ENCODE measurements at regions not wholly inside any gene's neighbourhood (a gene's known extent, or its start where the extent isn't known, plus 50 kb on each side); places are given as distances from the start of the nearest gene placed in this dataset.

- peak overlapping the region; percentile 98 for H3K27ac Mint-ChIP-seq (ENCODE audit: unreplicated experiment)
- H3K27me3 Mint-ChIP-seq (ENCODE audit: unreplicated experiment): peaks cover 9% of the 10 kb centered on the region
Measured at GRCh38 chr18:25727281-25727985, 363.0 kb downstream of the SS18 start.

GRCh38 chr18:25726298-25726697, 364.1 kb downstream of the SS18 start:
- H3K27ac Mint-ChIP-seq (ENCODE audit: unreplicated experiment): peak overlapping the region; percentile 98

More at GRCh38 chr18:25727281-25727985, 363.0 kb downstream of the SS18 start:
- H3K4me1 Mint-ChIP-seq (ENCODE audit: low read depth, unreplicated experiment): peaks cover 43% of the 10 kb centered on the region
- H3K9me3 Mint-ChIP-seq (ENCODE audit: unreplicated experiment): peaks cover 16% of the 10 kb centered on the region
- no peak for DNase-seq
- H3K4me3 Mint-ChIP-seq (ENCODE audit: unreplicated experiment): peak overlapping the region; percentile 82
- H3K36me3 Mint-ChIP-seq (ENCODE audit: unreplicated experiment): peaks cover 27% of the 10 kb centered on the region
- no peak for TF ChIP-seq CTCF (IDR thresholded peaks at IDR 0.05; ENCODE audit: partially characterized antibody, unreplicated experiment)

GRCh38 chr18:25725501-25725900, 364.9 kb downstream of the SS18 start:
- peaks cover 16% of the 10 kb centered on the region for H3K9me3 Mint-ChIP-seq (ENCODE audit: unreplicated experiment)
- no peak for TF ChIP-seq CTCF (IDR thresholded peaks at IDR 0.05; ENCODE audit: partially characterized antibody, unreplicated experiment)
- peak overlapping the region; percentile 98 for H3K27ac Mint-ChIP-seq (ENCODE audit: unreplicated experiment)
- peaks cover 7% of the 10 kb centered on the region for H3K27me3 Mint-ChIP-seq (ENCODE audit: unreplicated experiment)
- peaks cover 41% of the 10 kb centered on the region for H3K4me1 Mint-ChIP-seq (ENCODE audit: low read depth, unreplicated experiment)
- no peak for DNase-seq
- H3K36me3 Mint-ChIP-seq (ENCODE audit: unreplicated experiment): peaks cover 18% of the 10 kb centered on the region
- H3K4me3 Mint-ChIP-seq (ENCODE audit: unreplicated experiment): peak overlapping the region; percentile 82

More at GRCh38 chr18:25726298-25726697, 364.1 kb downstream of the SS18 start:
- Mint-ChIP-seq H3K27me3 (ENCODE audit: unreplicated experiment) (peaks cover 9% of the 10 kb centered on the region), H3K4me3 (ENCODE audit: unreplicated experiment) (peak overlapping the region; percentile 82), H3K9me3 (ENCODE audit: unreplicated experiment) (peaks cover 16% of the 10 kb centered on the region), H3K4me1 (ENCODE audit: low read depth, unreplicated experiment) (peaks cover 41% of the 10 kb centered on the region), H3K36me3 (ENCODE audit: unreplicated experiment) (peaks cover 26% of the 10 kb centered on the region)
- peak; percentile 91 for DNase-seq
- no peak for TF ChIP-seq CTCF (IDR thresholded peaks at IDR 0.05; ENCODE audit: partially characterized antibody, unreplicated experiment)

GRCh38 chr18:25724997-25725396, 365.4 kb downstream of the SS18 start:
- peaks cover 7% of the 10 kb centered on the region for H3K27me3 Mint-ChIP-seq (ENCODE audit: unreplicated experiment)
- no peak for TF ChIP-seq CTCF (IDR thresholded peaks at IDR 0.05; ENCODE audit: partially characterized antibody, unreplicated experiment)
- no peak for DNase-seq
- peaks cover 41% of the 10 kb centered on the region for H3K4me1 Mint-ChIP-seq (ENCODE audit: low read depth, unreplicated experiment)
- H3K4me3 Mint-ChIP-seq (ENCODE audit: unreplicated experiment): no peak overlapping the region
- peak overlapping the region; percentile 98 for H3K27ac Mint-ChIP-seq (ENCODE audit: unreplicated experiment)
- peaks cover 15% of the 10 kb centered on the region for H3K36me3 Mint-ChIP-seq (ENCODE audit: unreplicated experiment)
- H3K9me3 Mint-ChIP-seq (ENCODE audit: unreplicated experiment): peaks cover 16% of the 10 kb centered on the region

DNA sequence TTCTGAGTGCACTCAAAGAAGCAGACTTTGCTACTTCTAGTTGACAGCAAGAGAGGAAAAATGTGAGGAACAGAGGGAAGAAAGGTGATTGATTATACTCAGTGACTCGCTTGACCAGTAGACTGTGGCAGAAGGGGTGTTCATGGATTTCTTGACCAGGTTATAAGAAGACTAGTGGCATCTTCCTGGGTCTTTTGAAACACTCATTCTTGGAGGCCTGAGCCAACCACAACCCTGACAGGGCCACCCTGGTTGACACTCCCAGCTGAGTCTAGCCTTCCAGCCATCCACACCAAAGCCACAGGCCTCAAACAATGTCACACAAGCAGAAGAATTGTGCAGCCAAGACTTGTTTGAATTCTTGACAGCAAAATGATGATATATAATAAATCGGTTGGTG, 366.3 kb downstream of the SS18 start:
- DNase-seq: no peak
- H3K4me3 Mint-ChIP-seq (ENCODE audit: unreplicated experiment): no peak overlapping the region
- peaks cover 38% of the 10 kb centered on the region for H3K4me1 Mint-ChIP-seq (ENCODE audit: low read depth, unreplicated experiment)
- H3K27ac Mint-ChIP-seq (ENCODE audit: unreplicated experiment): peak overlapping the region; percentile 33
- peaks cover 15% of the 10 kb centered on the region for H3K36me3 Mint-ChIP-seq (ENCODE audit: unreplicated experiment)
- no peak for TF ChIP-seq CTCF (IDR thresholded peaks at IDR 0.05; ENCODE audit: partially characterized antibody, unreplicated experiment)
- H3K9me3 Mint-ChIP-seq (ENCODE audit: unreplicated experiment): peaks cover 19% of the 10 kb centered on the region
- H3K27me3 Mint-ChIP-seq (ENCODE audit: unreplicated experiment): peaks cover 7% of the 10 kb centered on the region

Measured in glutamatergic neuron (in vitro differentiated cells).